ENCODE measurements at regions not wholly inside any gene's neighbourhood (a gene's known extent, or its start where the extent isn't known, plus 50 kb on each side); places are given as distances from the start of the nearest gene placed in this dataset.
A peak's percentile ranks its signal among the peaks of the same experiment; 100 is the strongest.
"Not testable (repeated sequence)": the region's sequence is repeated elsewhere in the genome, so short reads cannot be mapped to it uniquely, and the experiment has no call there.

DNA sequence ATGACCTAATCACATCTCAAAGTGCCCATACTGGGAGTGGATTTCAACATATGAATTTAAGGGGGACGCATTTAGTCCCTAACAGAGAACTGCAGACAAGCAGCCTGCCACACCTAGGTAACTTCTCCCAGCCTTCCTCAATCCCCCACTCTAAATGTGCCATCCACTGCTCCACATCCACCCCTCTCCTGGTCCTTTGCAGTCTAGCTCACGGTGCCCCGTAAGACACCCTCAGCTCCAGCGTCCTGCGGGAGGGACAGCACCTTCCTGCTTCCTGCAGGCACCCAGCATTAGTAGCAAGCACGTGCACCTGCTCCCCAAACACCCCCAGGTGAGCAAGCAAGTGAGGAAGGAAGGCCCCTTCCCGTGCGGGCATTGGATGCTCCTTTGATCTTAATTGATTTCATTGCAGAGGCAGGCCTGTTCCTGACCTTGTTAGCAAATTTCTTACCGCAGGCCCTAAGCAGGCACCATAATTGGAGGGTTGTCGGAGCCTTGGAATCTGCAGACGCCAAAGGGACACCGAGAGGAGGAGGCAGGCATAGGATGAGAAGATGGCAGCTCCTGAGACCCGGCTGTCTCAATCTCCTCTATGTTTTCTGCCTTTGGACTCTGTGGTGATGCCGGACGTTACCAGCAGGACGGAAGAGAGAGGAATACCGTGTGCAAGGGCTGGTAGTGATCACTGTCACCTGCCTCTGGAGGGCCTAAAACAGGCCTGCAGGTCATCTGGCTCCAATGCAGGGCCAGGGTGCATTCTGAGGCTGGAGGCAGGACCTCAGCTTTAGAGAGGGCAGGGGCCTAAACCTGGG is 75.8 kb upstream of the CHST15 start:
- Histone ChIP-seq H3K27me3 (peaks cover 2% of the 10 kb centered on the region), H3K4me3 (no peak overlapping the region), H3K36me3 (no peaks in the 10 kb centered on the region), H3K4me1 (no peaks in the 10 kb centered on the region), H3K27ac (no peak overlapping the region), H3K9me3 (no peaks in the 10 kb centered on the region)
- WGBS, result 91% methylated on average over 17 of the region's 17 CpGs
- DNase-seq (ENCODE audit: low spot score in 2 of 2), result peak; percentile 38 to 44
- TF ChIP-seq EP300 (IDR thresholded peaks at IDR 0.05), result no peak
- TF ChIP-seq POLR2A (IDR thresholded peaks at IDR 0.05), result no peak
- TF ChIP-seq POLR2AphosphoS5 (IDR thresholded peaks at IDR 0.05), result no peak

- TF ChIP-seq EP300 (IDR thresholded peaks at IDR 0.05) (no peak), POLR2A (IDR thresholded peaks at IDR 0.05) (no peak), POLR2AphosphoS5 (IDR thresholded peaks at IDR 0.05) (no peak)
- TF ChIP-seq, protein P1, sequence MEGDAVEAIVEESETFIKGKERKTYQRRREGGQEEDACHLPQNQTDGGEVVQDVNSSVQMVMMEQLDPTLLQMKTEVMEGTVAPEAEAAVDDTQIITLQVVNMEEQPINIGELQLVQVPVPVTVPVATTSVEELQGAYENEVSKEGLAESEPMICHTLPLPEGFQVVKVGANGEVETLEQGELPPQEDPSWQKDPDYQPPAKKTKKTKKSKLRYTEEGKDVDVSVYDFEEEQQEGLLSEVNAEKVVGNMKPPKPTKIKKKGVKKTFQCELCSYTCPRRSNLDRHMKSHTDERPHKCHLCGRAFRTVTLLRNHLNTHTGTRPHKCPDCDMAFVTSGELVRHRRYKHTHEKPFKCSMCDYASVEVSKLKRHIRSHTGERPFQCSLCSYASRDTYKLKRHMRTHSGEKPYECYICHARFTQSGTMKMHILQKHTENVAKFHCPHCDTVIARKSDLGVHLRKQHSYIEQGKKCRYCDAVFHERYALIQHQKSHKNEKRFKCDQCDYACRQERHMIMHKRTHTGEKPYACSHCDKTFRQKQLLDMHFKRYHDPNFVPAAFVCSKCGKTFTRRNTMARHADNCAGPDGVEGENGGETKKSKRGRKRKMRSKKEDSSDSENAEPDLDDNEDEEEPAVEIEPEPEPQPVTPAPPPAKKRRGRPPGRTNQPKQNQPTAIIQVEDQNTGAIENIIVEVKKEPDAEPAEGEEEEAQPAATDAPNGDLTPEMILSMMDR (IDR thresholded peaks at IDR 0.05), result no peak
- peak in 1 of 2 donors; percentile 29 for DNase-seq (ENCODE audit: low spot score in 2 of 2)
- Histone ChIP-seq H3K27ac (no peak overlapping the region), H3K4me3 (no peak overlapping the region), H3K36me3 (no peaks in the 10 kb centered on the region), H3K4me1 (no peaks in the 10 kb centered on the region), H3K9me3 (no peaks in the 10 kb centered on the region), H3K27me3 (peaks cover 2% of the 10 kb centered on the region)
- WGBS, result 100% methylated on average over 5 of the region's 5 CpGs
Observed at GRCh38 chr10:124168581-124168980, 75.2 kb upstream of the CHST15 start.

DNA sequence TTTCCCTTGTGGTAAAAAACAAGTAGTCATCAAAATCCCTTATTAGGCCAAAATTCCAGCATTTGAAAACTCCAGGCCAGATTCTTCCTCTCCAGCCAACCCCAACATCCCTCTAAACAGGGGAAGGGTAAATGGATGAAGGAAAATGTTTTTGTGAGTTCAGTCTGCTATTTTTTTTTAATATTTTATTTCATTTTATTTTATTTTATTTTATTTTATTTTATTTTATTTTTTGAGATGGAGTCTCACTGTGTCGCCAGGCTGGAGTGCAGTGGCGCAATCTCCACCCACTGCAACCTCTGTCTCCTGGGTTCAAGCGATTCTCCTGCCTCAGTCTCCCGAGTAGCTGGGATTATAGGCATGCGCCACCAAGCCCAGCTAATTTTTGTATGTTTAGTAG is 74.5 kb upstream of the CHST15 start:
- peak in 1 of 2 donors; percentile 13 for DNase-seq (ENCODE audit: low spot score in 2 of 2)
- H3K27me3 ChIP-seq, H3K4me3 ChIP-seq, H3K9me3 ChIP-seq, H3K27ac ChIP-seq, H3K4me1 ChIP-seq, H3K36me3 ChIP-seq: not testable (repeated sequence)
- 94% methylated on average over 5 of the region's 5 CpGs for WGBS

DNA sequence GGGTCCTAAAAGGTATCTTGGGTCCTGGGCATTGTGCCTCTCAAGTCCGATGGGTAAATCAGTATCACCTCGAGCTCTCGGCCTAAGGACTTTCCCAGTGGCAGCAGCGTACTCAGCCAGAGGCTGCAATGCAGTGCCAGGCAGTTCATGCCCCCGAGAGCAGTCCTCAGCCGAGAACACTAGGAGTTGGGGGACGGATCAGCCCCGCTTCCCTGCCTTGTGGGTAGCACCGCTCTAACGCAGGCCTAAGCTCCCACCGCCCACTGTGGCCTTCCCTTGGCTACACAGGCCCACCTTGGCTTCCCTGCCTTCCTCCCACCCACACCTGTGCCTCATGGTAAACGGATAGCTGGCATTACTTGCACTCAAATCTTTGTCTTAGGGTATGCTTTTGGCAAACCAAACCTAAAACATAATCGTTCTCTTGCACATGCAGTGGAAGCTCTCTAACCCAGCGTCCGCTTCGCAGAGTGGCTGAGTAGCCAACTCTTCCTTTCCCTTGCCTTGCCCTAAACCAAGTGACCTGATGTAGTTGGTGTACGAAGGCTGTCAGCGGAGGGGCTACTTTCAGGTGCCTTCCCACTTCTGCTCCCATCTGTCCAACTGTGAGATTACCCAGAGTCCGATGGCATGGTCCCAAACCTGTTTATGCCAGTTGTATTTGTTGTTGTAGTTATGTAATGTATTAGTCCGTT is 73.2 kb upstream of the CHST15 start:
- peaks cover 8% of the 10 kb centered on the region for H3K27me3 ChIP-seq
- TF ChIP-seq EP300 (IDR thresholded peaks at IDR 0.05) (no peak), POLR2A (IDR thresholded peaks at IDR 0.05) (no peak), POLR2AphosphoS5 (IDR thresholded peaks at IDR 0.05) (no peak)
- TF ChIP-seq, protein P1 (IDR thresholded peaks at IDR 0.05), result no peak
- H3K9me3 ChIP-seq, result no peaks in the 10 kb centered on the region
- WGBS, result 90% methylated on average over 20 of the region's 20 CpGs
- no peak overlapping the region for H3K4me3 ChIP-seq
- H3K4me1 ChIP-seq, result no peaks in the 10 kb centered on the region
- no peaks in the 10 kb centered on the region for H3K36me3 ChIP-seq
- peak in 1 of 2 donors; percentile 69 for DNase-seq (ENCODE audit: low spot score in 2 of 2)
- H3K27ac ChIP-seq, result no peak overlapping the region

GRCh38 chr10:124165827-124166226 is 72.4 kb upstream of the CHST15 start:
- TF ChIP-seq POLR2AphosphoS5 (IDR thresholded peaks at IDR 0.05), result no peak
- TF ChIP-seq EP300 (IDR thresholded peaks at IDR 0.05), result no peak
- TF ChIP-seq, protein P1 (IDR thresholded peaks at IDR 0.05), result no peak
- TF ChIP-seq POLR2A (IDR thresholded peaks at IDR 0.05), result no peak
- Histone ChIP-seq H3K4me1 (no peaks in the 10 kb centered on the region), H3K36me3 (no peaks in the 10 kb centered on the region), H3K9me3 (no peaks in the 10 kb centered on the region), H3K4me3 (no peak overlapping the region), H3K27ac (no peak overlapping the region), H3K27me3 (peaks cover 14% of the 10 kb centered on the region)
- DNase-seq (ENCODE audit: low spot score in 2 of 2), result peak in 1 of 2 donors; percentile 4
- 95% methylated on average over 3 of the region's 3 CpGs for WGBS

DNA sequence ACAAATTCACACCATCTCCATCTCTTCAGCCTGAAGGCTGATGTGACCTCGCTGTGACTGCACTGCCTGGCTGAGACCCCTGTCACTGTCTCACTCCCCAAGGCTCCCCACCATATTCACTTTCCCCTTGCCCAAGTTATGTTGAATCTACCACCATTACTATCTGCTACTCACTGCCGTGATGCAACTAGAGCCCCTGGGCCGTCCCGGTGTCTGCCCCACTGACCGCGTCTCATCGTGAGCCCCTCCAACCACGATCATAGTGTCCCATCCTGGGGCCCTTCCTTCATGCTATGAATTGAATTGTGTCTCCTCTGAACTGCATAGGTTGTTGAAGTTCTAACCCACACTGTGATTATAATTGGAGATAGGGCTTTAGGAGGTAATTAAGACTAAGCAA is 71.9 kb upstream of the CHST15 start:
- TF ChIP-seq POLR2AphosphoS5 (IDR thresholded peaks at IDR 0.05), result no peak
- no peaks in the 10 kb centered on the region for H3K9me3 ChIP-seq
- H3K27ac ChIP-seq, result no peak overlapping the region
- no peaks in the 10 kb centered on the region for H3K36me3 ChIP-seq
- peak in 1 of 2 donors; percentile 53 for DNase-seq (ENCODE audit: low spot score in 2 of 2)
- no peak overlapping the region for H3K4me3 ChIP-seq
- 83% methylated on average over 8 of the region's 8 CpGs for WGBS
- H3K27me3 ChIP-seq, result peaks cover 15% of the 10 kb centered on the region
- H3K4me1 ChIP-seq, result no peaks in the 10 kb centered on the region

Measured in suprapubic skin (tissue), 4 donors.